BE2C (cell line): ENCODE measurements at regions not wholly inside any gene's neighbourhood (a gene's known extent, or its start where the extent isn't known, plus 50 kb on each side); places are given as distances from the start of the nearest gene placed in this dataset.
"Not testable (repeated sequence)": the region's sequence is repeated elsewhere in the genome, so short reads cannot be mapped to it uniquely, and the experiment has no call there.

Experiments
- DNase-seq: peaks from one replicate; pipeline ENCODE4 v3.0.0-alpha.2; 2020
- H3K27me3 ChIP-seq: fragments of 250-450 bp; sonication (Bioruptor Pico); 2 replicates; pipeline ENCODE4 v1.5.1; 2020; ENCODE audit warnings: mild to moderate bottlenecking
- H3K36me3 ChIP-seq: fragments of 250-450 bp; sonication (Bioruptor Pico); 2 replicates; pipeline ENCODE4 v1.5.1; 2020; ENCODE audit warnings: mild to moderate bottlenecking
- H3K4me1 ChIP-seq: fragments of 250-450 bp; sonication (Bioruptor Pico); 2 replicates; pipeline ENCODE4 v1.5.1; 2020
- H3K4me3 ChIP-seq: 2 replicates; pipeline ENCODE4 v1.5.1; 2011; ENCODE audit warnings: low read depth, low read length
- H3K9me3 ChIP-seq: fragments of 250-450 bp; sonication (Bioruptor Pico); 2 replicates; pipeline ENCODE4 v1.5.1; 2020
- TF ChIP-seq, protein P1 (sequence below): IDR thresholded peaks from 2 replicates; pipeline ENCODE4 v1.5.1; 2012; ENCODE audit warnings: mild to moderate bottlenecking, low read depth, low read length

DNA sequence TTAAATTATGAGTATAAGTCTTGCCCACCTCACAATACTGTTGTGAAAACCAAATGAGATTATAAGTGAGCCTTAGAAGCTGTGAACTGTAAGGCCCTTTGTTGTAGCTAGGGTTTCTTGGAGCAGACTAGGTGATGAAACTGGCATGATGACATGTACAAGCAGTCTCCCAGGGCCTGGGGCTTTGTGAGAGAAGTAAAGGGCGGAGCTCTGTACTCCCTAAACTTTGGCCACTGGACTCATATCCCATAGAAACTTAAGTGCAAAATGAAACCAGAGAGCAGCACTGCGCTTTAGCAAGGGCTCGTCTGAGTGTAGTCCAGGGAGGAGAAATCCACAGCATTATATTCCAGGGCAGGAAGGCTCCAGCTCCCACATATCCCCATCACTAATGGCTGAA is 385.6 kb upstream of the FGF16 start:
- Histone ChIP-seq H3K4me1 (no peaks in the 10 kb centered on the region), H3K9me3 (no peaks in the 10 kb centered on the region), H3K36me3 (no peaks in the 10 kb centered on the region), H3K4me3 (no peak overlapping the region), H3K27me3 (no peaks in the 10 kb centered on the region)
- TF ChIP-seq, protein P1, sequence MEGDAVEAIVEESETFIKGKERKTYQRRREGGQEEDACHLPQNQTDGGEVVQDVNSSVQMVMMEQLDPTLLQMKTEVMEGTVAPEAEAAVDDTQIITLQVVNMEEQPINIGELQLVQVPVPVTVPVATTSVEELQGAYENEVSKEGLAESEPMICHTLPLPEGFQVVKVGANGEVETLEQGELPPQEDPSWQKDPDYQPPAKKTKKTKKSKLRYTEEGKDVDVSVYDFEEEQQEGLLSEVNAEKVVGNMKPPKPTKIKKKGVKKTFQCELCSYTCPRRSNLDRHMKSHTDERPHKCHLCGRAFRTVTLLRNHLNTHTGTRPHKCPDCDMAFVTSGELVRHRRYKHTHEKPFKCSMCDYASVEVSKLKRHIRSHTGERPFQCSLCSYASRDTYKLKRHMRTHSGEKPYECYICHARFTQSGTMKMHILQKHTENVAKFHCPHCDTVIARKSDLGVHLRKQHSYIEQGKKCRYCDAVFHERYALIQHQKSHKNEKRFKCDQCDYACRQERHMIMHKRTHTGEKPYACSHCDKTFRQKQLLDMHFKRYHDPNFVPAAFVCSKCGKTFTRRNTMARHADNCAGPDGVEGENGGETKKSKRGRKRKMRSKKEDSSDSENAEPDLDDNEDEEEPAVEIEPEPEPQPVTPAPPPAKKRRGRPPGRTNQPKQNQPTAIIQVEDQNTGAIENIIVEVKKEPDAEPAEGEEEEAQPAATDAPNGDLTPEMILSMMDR: no peak
- DNase-seq: no peak

DNA sequence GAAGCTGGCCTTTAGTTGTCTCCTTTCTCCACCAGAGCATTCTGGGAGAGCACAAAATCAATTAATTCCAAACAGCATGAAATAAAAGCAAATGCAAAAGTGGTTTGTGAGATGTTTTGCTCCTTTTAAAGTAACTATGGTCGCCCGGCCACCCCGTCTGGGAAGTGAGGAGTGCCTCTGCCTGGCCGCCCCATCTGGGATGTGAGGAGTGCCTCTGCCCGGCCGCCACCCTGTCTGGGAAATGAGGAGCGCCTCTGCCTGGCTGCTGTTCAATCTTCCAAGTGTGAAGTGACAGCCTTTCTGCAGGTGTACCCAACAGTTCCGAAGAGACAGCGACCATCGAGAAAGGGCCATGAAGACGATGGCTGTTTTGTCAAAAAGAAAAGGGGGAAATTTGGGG is 381.3 kb upstream of the FGF16 start:
- Histone ChIP-seq H3K4me1 (no peaks in the 10 kb centered on the region), H3K27me3 (no peaks in the 10 kb centered on the region), H3K4me3 (no peak overlapping the region), H3K36me3 (no peaks in the 10 kb centered on the region), H3K9me3 (no peaks in the 10 kb centered on the region)
- DNase-seq: no peak
- TF ChIP-seq, protein P1: no peak

DNA sequence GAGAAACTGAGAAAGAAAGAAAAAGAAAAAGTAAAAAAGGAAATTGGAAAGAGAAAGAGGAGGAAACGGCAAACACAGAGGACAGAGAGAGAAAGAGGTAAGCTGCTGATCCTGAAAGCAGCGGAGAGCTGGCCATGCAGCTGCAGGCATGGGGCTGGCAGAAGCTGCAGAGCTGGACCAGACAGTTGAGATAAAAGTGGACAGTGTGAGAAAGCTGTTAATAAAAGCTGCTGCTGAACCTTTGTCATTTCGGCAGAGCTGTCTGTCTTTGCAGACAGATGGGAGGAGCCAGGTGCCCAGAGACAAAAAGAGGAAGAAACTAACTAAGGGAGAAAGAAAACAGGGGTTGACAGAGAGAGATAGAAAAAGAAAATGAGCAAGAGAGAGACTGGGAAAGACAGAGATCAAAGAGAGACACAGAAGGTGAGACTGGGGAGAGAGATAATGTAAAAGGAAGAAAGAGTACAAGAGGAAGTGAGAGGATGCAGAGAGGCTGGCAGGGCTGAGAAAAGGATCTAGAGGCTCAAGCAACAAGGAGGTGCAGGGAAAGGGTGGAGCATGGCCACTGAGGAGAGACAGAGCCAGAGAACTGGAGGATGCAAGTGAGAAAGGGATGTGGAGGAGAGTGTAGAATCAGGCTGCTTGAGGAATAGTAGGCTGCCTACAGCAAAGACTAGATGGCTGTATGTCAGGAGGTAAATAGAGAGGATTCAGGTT is 376.8 kb upstream of the FGF16 start:
- TF ChIP-seq, protein P1: no peak
- no peaks in the 10 kb centered on the region for H3K9me3 ChIP-seq
- no peaks in the 10 kb centered on the region for H3K4me1 ChIP-seq
- no peak overlapping the region for H3K4me3 ChIP-seq
- no peaks in the 10 kb centered on the region for H3K27me3 ChIP-seq
- DNase-seq: no peak
- H3K36me3 ChIP-seq: no peaks in the 10 kb centered on the region

DNA sequence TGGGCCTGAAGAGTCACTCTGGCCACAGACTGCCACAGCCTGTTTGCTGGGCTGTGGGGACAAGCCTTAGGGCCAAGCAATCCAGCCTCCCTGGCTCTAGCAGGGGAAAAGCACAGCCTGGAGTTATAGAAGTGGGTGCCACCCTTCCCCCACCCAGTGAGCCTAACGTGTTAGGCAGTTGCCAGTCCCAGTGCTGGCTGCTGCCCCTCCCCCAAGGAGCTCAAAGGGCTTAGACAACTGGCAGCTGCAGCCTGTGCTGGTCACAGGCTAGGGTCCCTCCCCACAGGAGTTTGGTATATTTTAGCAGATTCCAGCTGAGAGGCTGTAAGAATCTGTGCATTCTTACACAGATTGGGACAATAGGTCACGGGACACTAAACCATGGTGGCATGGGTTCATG is 370.3 kb upstream of the FGF16 start:
- H3K27me3 ChIP-seq: no peaks in the 10 kb centered on the region
- no peaks in the 10 kb centered on the region for H3K36me3 ChIP-seq
- no peaks in the 10 kb centered on the region for H3K4me1 ChIP-seq
- H3K4me3 ChIP-seq: no peak overlapping the region
- no peaks in the 10 kb centered on the region for H3K9me3 ChIP-seq
- TF ChIP-seq, protein P1: no peak
- no peak for DNase-seq

DNA sequence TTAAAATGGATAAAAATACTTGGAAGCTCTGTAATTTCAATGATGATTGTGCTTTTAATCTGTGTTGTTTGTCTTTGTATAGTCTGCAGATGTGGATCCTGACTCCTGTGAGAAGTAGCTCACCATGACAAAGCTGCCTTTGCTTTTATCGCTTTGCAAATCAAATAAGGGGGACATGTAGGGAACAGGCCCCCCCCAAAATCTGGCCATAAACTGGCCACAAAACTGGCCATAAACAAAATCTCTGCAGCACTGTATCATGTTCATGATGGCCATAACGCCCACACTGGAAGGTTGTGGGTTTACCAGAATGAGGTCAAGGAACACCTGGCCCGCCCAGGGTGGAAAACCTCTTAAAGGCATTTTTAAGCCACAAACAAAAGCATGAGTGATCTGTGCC is 366.0 kb upstream of the FGF16 start:
- not testable (repeated sequence) for DNase-seq, H3K27me3 ChIP-seq, H3K9me3 ChIP-seq, H3K4me1 ChIP-seq, H3K36me3 ChIP-seq, H3K4me3 ChIP-seq

DNA sequence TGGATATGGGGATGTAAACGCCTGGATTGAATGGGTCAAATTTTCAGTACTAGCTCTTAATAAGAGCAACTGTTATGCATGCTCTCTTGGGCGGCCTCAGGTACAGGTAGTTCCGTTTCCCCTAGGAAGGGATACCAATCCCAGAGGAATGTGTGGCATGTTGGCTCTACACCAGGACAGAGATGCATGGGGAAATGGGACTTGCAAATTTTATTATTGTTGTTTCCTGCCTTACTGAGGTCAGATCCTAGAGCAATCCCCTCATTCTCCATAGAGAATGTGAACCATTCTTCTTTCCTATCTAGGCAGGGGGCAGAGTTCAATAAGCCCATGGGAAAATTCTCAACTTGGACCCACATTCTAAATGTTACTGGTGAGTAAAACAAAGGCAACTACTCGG is 361.8 kb upstream of the FGF16 start:
- DNase-seq: no peak
- Histone ChIP-seq H3K27me3 (no peaks in the 10 kb centered on the region), H3K4me1 (no peaks in the 10 kb centered on the region)

More for the DNA sequence above, 361.8 kb upstream of the FGF16 start:
- Histone ChIP-seq H3K36me3 (no peaks in the 10 kb centered on the region), H3K4me3 (no peak overlapping the region), H3K9me3 (no peaks in the 10 kb centered on the region)
- TF ChIP-seq, protein P1: no peak
